WERI-Rb-1 (cell line): ENCODE measurements at regions not wholly inside any gene's neighbourhood (a gene's known extent, or its start where the extent isn't known, plus 50 kb on each side); places are given as distances from the start of the nearest gene placed in this dataset.
A peak's percentile ranks its signal among the peaks of the same experiment; 100 is the strongest.

Experiments used
- DNase-seq: peaks from one replicate; pipeline ENCODE4 v3.0.0-alpha.2; 2020
- H3K27ac ChIP-seq: fragments of 250-450 bp; sonication (Bioruptor Pico); 2 replicates; pipeline ENCODE4 v1.5.1; 2020; ENCODE audit warnings: mild to moderate bottlenecking, moderate library complexity
- H3K27me3 ChIP-seq: fragments of 250-450 bp; sonication (Bioruptor Pico); 2 replicates; pipeline ENCODE4 v1.5.1; 2021; ENCODE audit warnings: mild to moderate bottlenecking, low read depth, moderate library complexity; ENCODE audit not compliant: insufficient read depth, severe bottlenecking
- H3K36me3 ChIP-seq: fragments of 250-450 bp; sonication (Bioruptor Pico); 2 replicates; pipeline ENCODE4 v1.5.1; 2020; ENCODE audit warnings: mild to moderate bottlenecking, moderate library complexity
- H3K4me3 ChIP-seq: 2 replicates; pipeline ENCODE4 v1.5.1; 2011; ENCODE audit warnings: low read depth, mild to moderate bottlenecking, control low read depth, low read length
- H3K9me3 ChIP-seq: fragments of 250-450 bp; sonication (Bioruptor Pico); 2 replicates; pipeline ENCODE4 v1.5.1; 2021; ENCODE audit warnings: mild to moderate bottlenecking, moderate library complexity; ENCODE audit not compliant: severe bottlenecking
- TF ChIP-seq, protein P1 (sequence below): IDR thresholded peaks from 2 replicates; pipeline ENCODE4 v1.5.1; 2011; ENCODE audit warnings: low read depth, mild to moderate bottlenecking, control low read depth, inconsistent platforms, low read length

DNA sequence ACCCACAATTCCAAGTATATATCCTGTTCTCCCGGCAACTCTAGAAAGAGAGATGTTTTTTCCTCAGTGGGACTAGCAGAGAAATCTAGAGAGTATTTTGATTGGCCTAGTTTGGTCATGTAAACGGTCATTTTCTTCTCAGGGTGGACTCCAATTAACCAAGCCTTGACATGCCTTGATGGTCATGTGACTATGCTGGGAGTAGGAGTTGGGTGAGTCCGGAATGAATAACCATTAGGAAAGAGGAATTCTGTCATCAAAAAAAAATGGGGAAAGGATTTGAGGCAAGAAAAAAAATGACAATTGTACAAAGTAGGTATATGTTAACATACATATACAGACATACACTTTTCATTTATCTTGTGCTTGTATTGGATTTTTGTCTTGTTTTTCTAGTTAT, 248.2 kb upstream of the CDH20 start:
- H3K27ac ChIP-seq = no peak overlapping the region
- DNase-seq = no peak
- no peaks in the 10 kb centered on the region for H3K9me3 ChIP-seq
- no peaks in the 10 kb centered on the region for H3K36me3 ChIP-seq
- TF ChIP-seq, protein P1, sequence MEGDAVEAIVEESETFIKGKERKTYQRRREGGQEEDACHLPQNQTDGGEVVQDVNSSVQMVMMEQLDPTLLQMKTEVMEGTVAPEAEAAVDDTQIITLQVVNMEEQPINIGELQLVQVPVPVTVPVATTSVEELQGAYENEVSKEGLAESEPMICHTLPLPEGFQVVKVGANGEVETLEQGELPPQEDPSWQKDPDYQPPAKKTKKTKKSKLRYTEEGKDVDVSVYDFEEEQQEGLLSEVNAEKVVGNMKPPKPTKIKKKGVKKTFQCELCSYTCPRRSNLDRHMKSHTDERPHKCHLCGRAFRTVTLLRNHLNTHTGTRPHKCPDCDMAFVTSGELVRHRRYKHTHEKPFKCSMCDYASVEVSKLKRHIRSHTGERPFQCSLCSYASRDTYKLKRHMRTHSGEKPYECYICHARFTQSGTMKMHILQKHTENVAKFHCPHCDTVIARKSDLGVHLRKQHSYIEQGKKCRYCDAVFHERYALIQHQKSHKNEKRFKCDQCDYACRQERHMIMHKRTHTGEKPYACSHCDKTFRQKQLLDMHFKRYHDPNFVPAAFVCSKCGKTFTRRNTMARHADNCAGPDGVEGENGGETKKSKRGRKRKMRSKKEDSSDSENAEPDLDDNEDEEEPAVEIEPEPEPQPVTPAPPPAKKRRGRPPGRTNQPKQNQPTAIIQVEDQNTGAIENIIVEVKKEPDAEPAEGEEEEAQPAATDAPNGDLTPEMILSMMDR = no peak
- H3K4me3 ChIP-seq = no peak overlapping the region
- H3K27me3 ChIP-seq = no peaks in the 10 kb centered on the region

DNA sequence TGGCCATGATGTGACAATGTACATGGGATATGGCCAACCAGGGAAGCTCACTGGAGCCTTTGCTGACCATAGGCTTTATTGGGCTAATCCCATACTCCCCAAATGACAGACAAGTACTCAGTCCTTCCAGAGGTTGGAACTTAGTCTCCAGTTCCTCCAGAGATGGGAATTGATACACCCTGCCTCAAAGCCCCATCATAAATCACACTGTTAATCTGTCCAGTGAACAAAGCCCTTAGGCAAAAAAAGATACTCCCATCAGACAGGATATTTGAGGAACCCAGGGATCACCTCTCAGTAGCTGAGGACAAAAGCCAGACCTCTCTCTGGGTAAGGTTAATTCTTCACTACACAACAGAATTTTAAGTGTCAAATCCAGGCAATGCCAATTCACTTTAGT, 247.5 kb upstream of the CDH20 start:
- Histone ChIP-seq H3K4me3 (no peak overlapping the region), H3K36me3 (no peaks in the 10 kb centered on the region), H3K9me3 (no peaks in the 10 kb centered on the region), H3K27me3 (no peaks in the 10 kb centered on the region), H3K27ac (no peak overlapping the region)
- peak; percentile 27 for DNase-seq
- TF ChIP-seq, protein P1 = peak; percentile 27; the same call in 1 of the 2 replicates

DNA sequence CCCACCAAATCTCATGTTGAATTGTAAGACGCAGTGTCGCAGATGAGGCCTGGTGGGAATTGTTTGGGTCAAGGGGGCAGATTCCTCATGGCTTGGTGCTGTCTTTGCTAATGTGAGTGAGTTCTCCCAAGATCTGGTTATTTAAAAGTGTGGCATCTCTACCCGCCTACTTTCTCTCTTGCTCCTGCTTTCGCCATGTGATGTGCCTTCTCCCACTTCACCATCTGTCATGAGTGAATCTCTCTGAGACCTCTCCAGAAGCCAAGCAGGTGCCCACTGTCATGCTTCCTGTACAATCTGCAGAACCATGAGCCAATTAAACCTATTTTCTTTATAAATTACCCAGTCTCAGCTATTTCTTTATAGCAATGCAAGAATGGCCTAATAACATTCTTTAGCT, 246.6 kb upstream of the CDH20 start:
- H3K4me3 ChIP-seq = no peak overlapping the region
- no peaks in the 10 kb centered on the region for H3K27me3 ChIP-seq
- TF ChIP-seq, protein P1 = no peak
- no peak for DNase-seq
- no peaks in the 10 kb centered on the region for H3K36me3 ChIP-seq
- no peak overlapping the region for H3K27ac ChIP-seq
- H3K9me3 ChIP-seq = no peaks in the 10 kb centered on the region

DNA sequence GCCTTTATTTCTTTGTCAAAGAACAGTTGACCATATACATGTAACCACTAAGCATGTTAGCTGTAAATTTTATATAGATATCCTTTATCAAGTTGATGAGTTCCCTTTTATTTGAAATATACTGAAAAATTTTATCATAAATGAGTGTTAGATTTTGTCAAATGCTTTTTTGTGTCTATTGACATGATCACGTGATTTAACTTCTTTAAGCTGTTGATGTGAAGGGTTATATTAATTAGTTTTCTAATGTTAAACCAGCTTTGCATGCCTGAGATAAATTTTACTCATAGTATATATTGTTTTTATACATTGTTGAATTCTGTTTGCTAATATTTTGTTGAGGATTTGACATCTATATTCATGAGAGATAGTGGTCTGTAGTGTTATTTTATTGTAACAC, 241.9 kb upstream of the CDH20 start:
- Histone ChIP-seq H3K9me3 (no peaks in the 10 kb centered on the region), H3K4me3 (no peak overlapping the region), H3K36me3 (no peaks in the 10 kb centered on the region), H3K27ac (no peak overlapping the region), H3K27me3 (no peaks in the 10 kb centered on the region)
- no peak for DNase-seq
- TF ChIP-seq, protein P1 = no peak

DNA sequence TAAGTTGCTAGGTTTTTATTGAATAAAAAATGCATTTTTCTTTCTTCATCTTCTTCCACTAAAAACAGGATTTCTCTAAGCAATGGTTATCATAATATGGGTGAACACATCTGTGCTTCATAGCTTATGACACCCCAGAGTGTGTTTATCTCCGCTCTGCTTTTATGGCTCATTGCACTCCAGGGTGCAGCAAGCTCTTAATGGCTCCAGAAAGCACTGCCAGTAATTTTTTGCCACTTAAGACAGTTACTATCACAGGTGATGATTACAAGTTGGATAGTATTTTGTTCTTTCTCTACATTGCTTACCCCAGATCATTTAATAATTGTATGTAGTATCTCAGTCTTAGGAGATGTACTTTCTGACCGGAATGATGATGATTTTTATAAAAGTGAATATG, 239.3 kb upstream of the CDH20 start:
- TF ChIP-seq, protein P1 = no peak
- no peaks in the 10 kb centered on the region for H3K36me3 ChIP-seq
- DNase-seq = no peak

DNA sequence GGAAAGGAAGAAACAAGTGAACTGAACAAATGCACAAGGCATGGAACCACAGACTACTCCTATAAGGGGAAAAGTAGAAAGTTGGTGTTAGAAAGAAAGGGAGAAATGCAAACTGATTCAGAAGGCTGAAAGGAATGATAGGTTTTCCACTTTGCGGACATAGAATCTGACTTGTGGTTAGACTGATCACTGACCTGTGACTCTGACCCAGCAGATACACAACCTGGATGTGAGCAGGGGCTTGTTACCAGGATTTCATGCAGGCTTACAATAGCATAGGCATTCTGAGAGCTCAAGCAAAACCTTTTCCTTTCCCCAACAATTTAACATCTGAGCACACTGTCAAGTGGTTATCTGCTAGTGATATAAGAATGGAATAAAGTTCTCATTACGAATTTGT, 237.0 kb upstream of the CDH20 start:
- TF ChIP-seq, protein P1 = no peak

More for the DNA sequence above, 239.3 kb upstream of the CDH20 start:
- Histone ChIP-seq H3K4me3 (no peak overlapping the region), H3K27ac (no peak overlapping the region), H3K9me3 (no peaks in the 10 kb centered on the region), H3K27me3 (no peaks in the 10 kb centered on the region)

More for the DNA sequence above, 237.0 kb upstream of the CDH20 start:
- DNase-seq = no peak
- Histone ChIP-seq H3K4me3 (no peak overlapping the region), H3K36me3 (no peaks in the 10 kb centered on the region), H3K27ac (no peak overlapping the region), H3K27me3 (no peaks in the 10 kb centered on the region), H3K9me3 (no peaks in the 10 kb centered on the region)
